ENCODE measurements at regions not wholly inside any gene's neighbourhood (a gene's known extent, or its start where the extent isn't known, plus 50 kb on each side); places are given as distances from the start of the nearest gene placed in this dataset.

- Histone ChIP-seq H3K27me3 (ENCODE audit: control insufficient read depth in 2 of 2, insufficient read depth in 2 of 2, low read length in 2 of 2) (no peaks in the 10 kb centered on the region), H3K27ac (ENCODE audit: low read depth in 1 of 2, low read length in 2 of 2) (no peak overlapping the region), H3K4me3 (replicated peaks in 1 of 3; ENCODE audit: low read depth in 2 of 3, low read length in 3 of 3) (no peak overlapping the region), H3K4me1 (ENCODE audit: control insufficient read depth in 1 of 2, insufficient read depth in 2 of 2, low read length in 2 of 2) (no peaks in the 10 kb centered on the region), H3K9ac (ENCODE audit: insufficient read depth, low read length, poor library complexity, severe bottlenecking) (no peak overlapping the region), H2AFZ (ENCODE audit: insufficient read depth, low read depth, low read length, poor library complexity, severe bottlenecking) (no peak overlapping the region), H3K79me2 (ENCODE audit: insufficient read depth, low read length) (no peaks in the 10 kb centered on the region), H3K9me3 (replicated peaks in 1 of 2; ENCODE audit: control insufficient read depth in 1 of 2, insufficient read depth in 1 of 2, low read length in 2 of 2) (peaks cover 0 to 9% of the 10 kb centered on the region in 2 donors), H3K4me2 (replicated peaks; ENCODE audit: extremely low read depth, low read length, poor library complexity, severe bottlenecking) (no peak overlapping the region), H4K20me1 (ENCODE audit: insufficient read depth, low read length) (no peaks in the 10 kb centered on the region), H3K36me3 (replicated peaks in 1 of 2; ENCODE audit: control insufficient read depth in 1 of 2, insufficient read depth in 2 of 2, low read length in 2 of 2) (no peaks in the 10 kb centered on the region)
- H3K27ac Mint-ChIP-seq = no peak overlapping the region
- H3K36me3 Mint-ChIP-seq = no peaks in the 10 kb centered on the region
- TF ChIP-seq CTCF (IDR thresholded peaks at IDR 0.05) = no peak
- no peak overlapping the region for H3K4me3 Mint-ChIP-seq
- WGBS (ENCODE audit: insufficient coverage) = 67% methylated on average over 1 of the region's 2 CpGs
- H3K4me1 Mint-ChIP-seq = no peaks in the 10 kb centered on the region
- no peak for DNase-seq
- H3K9me3 Mint-ChIP-seq = peaks cover 0 to 11% (median 4%) of the 10 kb centered on the region in 7 donors
- intact Hi-C loops (cut with micrococcal nuclease) = no loop called here
- peaks cover 0 to 2% (median 0%) of the 10 kb centered on the region in 3 donors for H3K27me3 Mint-ChIP-seq (ENCODE audit: low read depth in 3 of 3)
Observed at GRCh38 chr16:13521356-13521755, 398.6 kb upstream of the ERCC4 start.

- H3K4me1 ChIP-seq (ENCODE audit: control insufficient read depth in 1 of 2, insufficient read depth in 2 of 2, low read length in 2 of 2) = no peaks in the 10 kb centered on the region
- H4K20me1 ChIP-seq (ENCODE audit: insufficient read depth, low read length) = no peaks in the 10 kb centered on the region
- no peak overlapping the region for H3K27ac ChIP-seq (ENCODE audit: low read depth in 1 of 2, low read length in 2 of 2)
- H3K4me3 Mint-ChIP-seq = no peak overlapping the region
- peaks cover 0 to 2% (median 0%) of the 10 kb centered on the region in 3 donors for H3K27me3 Mint-ChIP-seq (ENCODE audit: low read depth in 3 of 3)
- no peaks in the 10 kb centered on the region for H3K79me2 ChIP-seq (ENCODE audit: insufficient read depth, low read length)
- no peaks in the 10 kb centered on the region for H3K36me3 ChIP-seq (replicated peaks in 1 of 2; ENCODE audit: control insufficient read depth in 1 of 2, insufficient read depth in 2 of 2, low read length in 2 of 2)
- intact Hi-C loops (cut with micrococcal nuclease) = no loop called here
- no peaks in the 10 kb centered on the region for H3K27me3 ChIP-seq (ENCODE audit: control insufficient read depth in 2 of 2, insufficient read depth in 2 of 2, low read length in 2 of 2)
- H3K27ac Mint-ChIP-seq = no peak overlapping the region
- no peaks in the 10 kb centered on the region for H3K36me3 Mint-ChIP-seq
- peaks cover 0 to 13% (median 4%) of the 10 kb centered on the region in 7 donors for H3K9me3 Mint-ChIP-seq
- peaks cover 0 to 5% of the 10 kb centered on the region in 2 donors for H3K9me3 ChIP-seq (replicated peaks in 1 of 2; ENCODE audit: control insufficient read depth in 1 of 2, insufficient read depth in 1 of 2, low read length in 2 of 2)
- no peak overlapping the region for H3K4me2 ChIP-seq (replicated peaks; ENCODE audit: extremely low read depth, low read length, poor library complexity, severe bottlenecking)
- H3K4me1 Mint-ChIP-seq = no peaks in the 10 kb centered on the region
- 73% methylated on average over 1 of the region's 7 CpGs for WGBS (ENCODE audit: insufficient coverage)
- no peak for DNase-seq
- no peak overlapping the region for H3K4me3 ChIP-seq (replicated peaks in 1 of 3; ENCODE audit: low read depth in 2 of 3, low read length in 3 of 3)
- H2AFZ ChIP-seq (ENCODE audit: insufficient read depth, low read depth, low read length, poor library complexity, severe bottlenecking) = no peak overlapping the region
- no peak for TF ChIP-seq CTCF (IDR thresholded peaks at IDR 0.05)
- no peak overlapping the region for H3K9ac ChIP-seq (ENCODE audit: insufficient read depth, low read length, poor library complexity, severe bottlenecking)
Observed at GRCh38 chr16:13527332-13527731, 392.6 kb upstream of the ERCC4 start.

Measured in CD14-positive monocyte (primary cell).